ENCODE measurements at regions not wholly inside any gene's neighbourhood (a gene's known extent, or its start where the extent isn't known, plus 50 kb on each side); places are given as distances from the start of the nearest gene placed in this dataset.
"Not testable (repeated sequence)": the region's sequence is repeated elsewhere in the genome, so short reads cannot be mapped to it uniquely, and the experiment has no call there.

DNA sequence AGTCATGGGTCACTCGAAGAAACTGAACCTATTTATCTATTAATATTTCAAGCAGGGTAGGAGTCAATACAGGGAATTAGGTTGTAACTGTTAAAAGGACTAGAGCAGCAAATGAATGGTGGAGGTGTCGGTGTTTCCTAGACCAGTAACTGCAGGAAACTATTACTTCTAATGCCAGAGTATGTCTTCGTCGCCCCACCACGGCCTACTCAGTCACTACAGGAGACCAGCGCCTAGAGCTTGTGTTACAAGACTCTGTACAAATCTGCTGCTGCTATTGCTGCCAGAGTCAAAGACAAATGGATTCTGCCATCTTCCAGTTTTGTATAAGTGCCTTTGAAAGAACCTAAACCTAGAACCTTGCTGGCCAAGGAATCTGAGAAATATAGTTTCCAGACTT lies 343.9 kb downstream of the SOX4 start:
- Histone ChIP-seq H3K27me3 (ENCODE audit: control insufficient read depth in 2 of 2, insufficient read depth in 2 of 2, low read length in 2 of 2) (no peaks in the 10 kb centered on the region), H3K9me1 (replicated peaks; ENCODE audit: control insufficient read depth, extremely low read depth, insufficient read depth, low read length) (no peaks in the 10 kb centered on the region), H3K27ac (ENCODE audit: insufficient read depth, low read depth, low read length) (no peak overlapping the region), H3K4me2 (ENCODE audit: insufficient read depth, low read length) (no peak overlapping the region), H3K9me3 (replicated peaks; ENCODE audit: control insufficient read depth, insufficient read depth, low read length) (no peaks in the 10 kb centered on the region), H3K79me2 (ENCODE audit: control insufficient read depth, insufficient read depth, low read length) (no peaks in the 10 kb centered on the region), H3K36me3 (ENCODE audit: control insufficient read depth in 2 of 2, extremely low read depth in 1 of 2, insufficient read depth in 2 of 2, low read length in 2 of 2) (no peaks in the 10 kb centered on the region), H4K20me1 (replicated peaks; ENCODE audit: control insufficient read depth, extremely low read depth, insufficient read depth, low read length) (no peaks in the 10 kb centered on the region), H3K4me1 (ENCODE audit: control insufficient read depth, extremely low read depth, insufficient read depth, low read length) (peaks cover 25% of the 10 kb centered on the region), H3K4me3 (replicated peaks in 1 of 3; ENCODE audit: insufficient read depth in 1 of 3, low read depth in 1 of 3, low read length in 3 of 3) (no peak overlapping the region), H3K9ac (replicated peaks; ENCODE audit: extremely low read depth, insufficient read depth, low read length) (no peak overlapping the region), H2AFZ (ENCODE audit: low read depth, low read length) (no peak overlapping the region)
- no TSS peak for BruUV-seq (replicated peaks)
- TF ChIP-seq POLR2AphosphoS5 (IDR thresholded peaks at IDR 0.05; ENCODE audit: insufficient read depth, low read depth, low read length) (no peak), CTCF (IDR thresholded peaks at IDR 0.05; ENCODE audit: extremely low read depth in 1 of 2, insufficient read depth in 1 of 2, low read depth in 1 of 2, low read length in 2 of 2) (no peak), MYC (IDR thresholded peaks at IDR 0.05; ENCODE audit: low read depth, low read length) (no peak), EZH2 (IDR thresholded peaks at IDR 0.05; ENCODE audit: borderline replicate concordance, low read depth, low read length, severe bottlenecking) (no peak), POLR2A (IDR thresholded peaks at IDR 0.05; ENCODE audit: low read depth, low read length) (no peak), FOS (IDR thresholded peaks at IDR 0.05; ENCODE audit: borderline replicate concordance, insufficient read depth, low read length) (no peak), GATA2 (IDR thresholded peaks at IDR 0.05; ENCODE audit: insufficient read depth, insufficient read length, low read depth, low read length) (no peak), JUN (IDR thresholded peaks at IDR 0.05; ENCODE audit: borderline replicate concordance, insufficient read depth, insufficient read length, low read depth) (no peak), MAX (IDR thresholded peaks at IDR 0.05; ENCODE audit: insufficient read depth, insufficient read length) (no peak)
- CTCF ChIA-PET: interaction anchor here (1.0 to 1.6 kb wide), 6 partner anchors 13 to 343 kb away, joined by 3 to 4 read pairs (median 3); partner anchors contain the start of gene SOX4
- dilution Hi-C loops (cut with MboI; ENCODE audit: extremely low pct_ligation_motif_present, low sequenced_read_pairs): no loop called here
- FAIRE-seq (no peak), DNase-seq (ENCODE audit: low read depth, low spot score) (no peak)
- POLR2A ChIA-PET: no interaction called here
- intact Hi-C loops (cut with micrococcal nuclease): loop anchor here (2.0 to 10.0 kb wide), 2 partner anchors 169 to 193 kb away; no protein-coding TSS in a partner anchor

GRCh38 chr6:21939066-21939465 lies 345.5 kb downstream of the SOX4 start:
- H3K4me2 ChIP-seq (ENCODE audit: insufficient read depth, low read length); H4K20me1 ChIP-seq (replicated peaks; ENCODE audit: control insufficient read depth, extremely low read depth, insufficient read depth, low read length); dilution Hi-C loops (cut with MboI; ENCODE audit: extremely low pct_ligation_motif_present, low sequenced_read_pairs); BruUV-seq (replicated peaks); H3K36me3 ChIP-seq (ENCODE audit: control insufficient read depth in 2 of 2, extremely low read depth in 1 of 2, insufficient read depth in 2 of 2, low read length in 2 of 2); H3K9me3 ChIP-seq (replicated peaks; ENCODE audit: control insufficient read depth, insufficient read depth, low read length); CTCF ChIA-PET; H3K4me3 ChIP-seq (replicated peaks in 1 of 3; ENCODE audit: insufficient read depth in 1 of 3, low read depth in 1 of 3, low read length in 3 of 3); H3K79me2 ChIP-seq (ENCODE audit: control insufficient read depth, insufficient read depth, low read length); H2AFZ ChIP-seq (ENCODE audit: low read depth, low read length); H3K27me3 ChIP-seq (ENCODE audit: control insufficient read depth in 2 of 2, insufficient read depth in 2 of 2, low read length in 2 of 2); POLR2A ChIA-PET; H3K9ac ChIP-seq (replicated peaks; ENCODE audit: extremely low read depth, insufficient read depth, low read length); H3K9me1 ChIP-seq (replicated peaks; ENCODE audit: control insufficient read depth, extremely low read depth, insufficient read depth, low read length); DNase-seq (ENCODE audit: low read depth, low spot score); FAIRE-seq; H3K27ac ChIP-seq (ENCODE audit: insufficient read depth, low read depth, low read length): not testable (repeated sequence)
- intact Hi-C loops (cut with micrococcal nuclease): loop anchor here (10.0 kb wide), 1 partner anchor 194 kb away; no protein-coding TSS in a partner anchor
- H3K4me1 ChIP-seq (ENCODE audit: control insufficient read depth, extremely low read depth, insufficient read depth, low read length): peaks cover 25% of the 10 kb centered on the region

Measured in endothelial cell of umbilical vein (primary cell).